Hepatocyte (in vitro differentiated cells): ENCODE measurements at regions not wholly inside any gene's neighbourhood (a gene's known extent, or its start where the extent isn't known, plus 50 kb on each side); places are given as distances from the start of the nearest gene placed in this dataset.

ENCODE experiments used
- EZH2 ChIP-seq: fragments of 200-600 bp; sonication (generic); IDR thresholded peaks from 2 replicates; pipeline ENCODE4 v1.6.1; 2016; ENCODE audit warnings: antibody characterized with exemption, mild to moderate bottlenecking, borderline replicate concordance
- EZH2phosphoT487 ChIP-seq: fragments of 200-600 bp; sonication (generic); IDR thresholded peaks from one replicate; pipeline ENCODE4 v1.6.1; 2018; ENCODE audit warnings: antibody characterized with exemption, mild to moderate bottlenecking, low read depth, moderate library complexity; ENCODE audit not compliant: unreplicated experiment, severe bottlenecking
- TF ChIP-seq, protein P1 (sequence below): fragments of 200-600 bp; sonication (generic); IDR thresholded peaks from 2 replicates; pipeline ENCODE4 v1.5.1; 2016; ENCODE audit warnings: antibody characterized with exemption, mild to moderate bottlenecking; ENCODE audit not compliant: poor library complexity

DNA sequence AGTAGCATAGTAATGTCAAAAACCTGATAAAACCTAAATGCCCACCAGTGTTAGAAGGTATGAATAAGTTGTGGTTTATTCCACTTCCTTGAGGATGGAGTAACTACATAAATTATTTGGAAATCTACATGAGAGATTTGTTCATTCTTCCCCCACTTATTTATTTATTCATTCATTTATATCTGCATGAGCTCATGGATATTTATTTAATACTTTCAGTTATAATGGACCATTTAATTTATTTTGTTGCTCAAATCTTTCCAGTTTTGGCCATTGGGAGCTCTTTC is 223.8 kb upstream of the S1PR3 start:
- TF ChIP-seq, protein P1, sequence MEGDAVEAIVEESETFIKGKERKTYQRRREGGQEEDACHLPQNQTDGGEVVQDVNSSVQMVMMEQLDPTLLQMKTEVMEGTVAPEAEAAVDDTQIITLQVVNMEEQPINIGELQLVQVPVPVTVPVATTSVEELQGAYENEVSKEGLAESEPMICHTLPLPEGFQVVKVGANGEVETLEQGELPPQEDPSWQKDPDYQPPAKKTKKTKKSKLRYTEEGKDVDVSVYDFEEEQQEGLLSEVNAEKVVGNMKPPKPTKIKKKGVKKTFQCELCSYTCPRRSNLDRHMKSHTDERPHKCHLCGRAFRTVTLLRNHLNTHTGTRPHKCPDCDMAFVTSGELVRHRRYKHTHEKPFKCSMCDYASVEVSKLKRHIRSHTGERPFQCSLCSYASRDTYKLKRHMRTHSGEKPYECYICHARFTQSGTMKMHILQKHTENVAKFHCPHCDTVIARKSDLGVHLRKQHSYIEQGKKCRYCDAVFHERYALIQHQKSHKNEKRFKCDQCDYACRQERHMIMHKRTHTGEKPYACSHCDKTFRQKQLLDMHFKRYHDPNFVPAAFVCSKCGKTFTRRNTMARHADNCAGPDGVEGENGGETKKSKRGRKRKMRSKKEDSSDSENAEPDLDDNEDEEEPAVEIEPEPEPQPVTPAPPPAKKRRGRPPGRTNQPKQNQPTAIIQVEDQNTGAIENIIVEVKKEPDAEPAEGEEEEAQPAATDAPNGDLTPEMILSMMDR, result no peak
- TF ChIP-seq EZH2phosphoT487 (no peak), EZH2 (no peak)
